GM23338 (cell line): ENCODE measurements at regions not wholly inside any gene's neighbourhood (a gene's known extent, or its start where the extent isn't known, plus 50 kb on each side); places are given as distances from the start of the nearest gene placed in this dataset.

ENCODE experiments used
- ATAC-seq: fragments of 200-7000 bp; cut with Tn5 transposase; 3 replicates; pipeline ENCODE4 v1.9.1; 2020
- DNase-seq: peaks from one replicate; pipeline ENCODE4 v3.0.0-alpha.2; 2015; ENCODE audit warnings: low spot score
- H2AFZ ChIP-seq: fragments of 200-600 bp; sonication (generic); 2 replicates; pipeline ENCODE4 v1.8.0; 2016; ENCODE audit warnings: antibody characterized with exemption, mild to moderate bottlenecking, moderate library complexity
- H3F3A ChIP-seq: fragments of 200-600 bp; sonication (generic); replicated peaks from 2 replicates; pipeline ENCODE4 v1.8.0; 2017; ENCODE audit warnings: antibody characterized with exemption, mixed run types, low read depth
- H3K27ac ChIP-seq: fragments of 200-600 bp; sonication (generic); 2 replicates; pipeline ENCODE4 v1.6.1; 2016; ENCODE audit warnings: low read depth
- H3K27me3 ChIP-seq: fragments of 200-600 bp; sonication (generic); 2 replicates; pipeline ENCODE4 v1.8.0; 2016; ENCODE audit warnings: mild to moderate bottlenecking, mixed run types, moderate library complexity; ENCODE audit not compliant: insufficient read depth
- H3K36me3 ChIP-seq: fragments of 200-600 bp; sonication (generic); 2 replicates; pipeline ENCODE4 v1.8.0; 2016; ENCODE audit warnings: mild to moderate bottlenecking; ENCODE audit not compliant: insufficient read depth
- H3K4me1 ChIP-seq: fragments of 200-600 bp; sonication (generic); 2 replicates; pipeline ENCODE4 v1.8.0; 2016; ENCODE audit warnings: mild to moderate bottlenecking, moderate library complexity; ENCODE audit not compliant: insufficient read depth
- H3K4me2 ChIP-seq: fragments of 200-600 bp; sonication (generic); 2 replicates; pipeline ENCODE4 v1.7.1; 2017; ENCODE audit warnings: mixed run types
- H3K4me3 ChIP-seq: fragments of 200-600 bp; sonication (generic); 2 replicates; pipeline ENCODE4 v1.6.1; 2016; ENCODE audit warnings: mixed run types
- H3K79me2 ChIP-seq: fragments of 200-600 bp; sonication (generic); replicated peaks from 2 replicates; pipeline ENCODE4 v1.8.0; 2017; ENCODE audit warnings: mild to moderate bottlenecking; ENCODE audit not compliant: insufficient read depth
- H3K9me2 ChIP-seq: fragments of 200-600 bp; sonication (generic); 2 replicates; pipeline ENCODE4 v1.8.0; 2017; ENCODE audit not compliant: insufficient read depth
- H4K20me1 ChIP-seq: fragments of 200-600 bp; sonication (generic); replicated peaks from 2 replicates; pipeline ENCODE4 v1.8.0; 2017; ENCODE audit warnings: mild to moderate bottlenecking; ENCODE audit not compliant: insufficient read depth
- H3K27ac Mint-ChIP-seq: 2 replicates; pipeline ENCODE4 v1.8.0; 2020; ENCODE audit warnings: inconsistent platforms, mild to moderate bottlenecking, moderate library complexity, mixed read lengths
- H3K27me3 Mint-ChIP-seq: 3 replicates; pipeline ENCODE4 v1.8.0; 2022; ENCODE audit warnings: low read depth, mild to moderate bottlenecking, moderate library complexity, mixed read lengths, inconsistent platforms; ENCODE audit not compliant: insufficient read depth, poor library complexity
- H3K36me3 Mint-ChIP-seq: 3 replicates; pipeline ENCODE4 v1.8.0; 2021; ENCODE audit warnings: low read depth, mild to moderate bottlenecking, inconsistent platforms, moderate library complexity, mixed read lengths
- H3K4me1 Mint-ChIP-seq: 3 replicates; pipeline ENCODE4 v1.8.0; 2020; ENCODE audit warnings: mild to moderate bottlenecking, inconsistent platforms, mixed read lengths
- H3K4me3 Mint-ChIP-seq: 3 replicates; pipeline ENCODE4 v1.8.0; 2021; ENCODE audit warnings: moderate library complexity, mild to moderate bottlenecking, inconsistent platforms, mixed read lengths
- H3K9me3 Mint-ChIP-seq: 3 replicates; pipeline ENCODE4 v1.8.0; 2020; ENCODE audit warnings: moderate library complexity, mild to moderate bottlenecking, inconsistent platforms, mixed read lengths
- NANOG ChIP-seq: IDR thresholded peaks from 2 replicates; pipeline ENCODE4 v1.6.1; 2016; ENCODE audit warnings: antibody characterized with exemption, borderline replicate concordance
- ZNF114 ChIP-seq: fragments of 250-450 bp; sonication (Bioruptor Pico); IDR thresholded peaks from 2 replicates; pipeline ENCODE4 v1.5.0; 2020; ENCODE audit warnings: mild to moderate bottlenecking, moderate library complexity
- ZNF331 ChIP-seq: fragments of 250-450 bp; sonication (Bioruptor Pico); IDR thresholded peaks from 2 replicates; pipeline ENCODE4 v1.5.0; 2020; ENCODE audit warnings: low read depth, mild to moderate bottlenecking, moderate library complexity
- ZNF462 ChIP-seq: fragments of 250-450 bp; sonication (Bioruptor Pico); IDR thresholded peaks from 2 replicates; pipeline ENCODE4 v1.5.0; 2020; ENCODE audit warnings: mild to moderate bottlenecking, moderate library complexity

GRCh38 chr11:104570078-104570701 is 328.1 kb downstream of the CASP12 start (continued):
- no peak for TF ChIP-seq ZNF462 (CRISPR knock-in tag)

GRCh38 chr11:104565583-104565961 is 332.7 kb downstream of the CASP12 start:
- H2AFZ ChIP-seq: peak overlapping the region; percentile 38; the same call in 1 of the 2 replicates
- Mint-ChIP-seq H3K4me3 (no peak overlapping the region), H3K27me3 (no peaks in the 10 kb centered on the region), H3K36me3 (peaks cover 19% of the 10 kb centered on the region), H3K27ac (no peak overlapping the region), H3K9me3 (peaks cover 20% of the 10 kb centered on the region), H3K4me1 (no peaks in the 10 kb centered on the region)
- H3K4me2 ChIP-seq: no peak overlapping the region
- H3K27ac ChIP-seq: no peak overlapping the region
- H3K36me3 ChIP-seq: no peaks in the 10 kb centered on the region
- no peaks in the 10 kb centered on the region for H3K27me3 ChIP-seq
- H3K4me1 ChIP-seq: no peaks in the 10 kb centered on the region
- H4K20me1 ChIP-seq: no peaks in the 10 kb centered on the region
- H3K9me2 ChIP-seq: no peaks in the 10 kb centered on the region
- H3K79me2 ChIP-seq: no peaks in the 10 kb centered on the region
- DNase-seq (no peak), ATAC-seq (no peak)
- TF ChIP-seq NANOG (no peak), ZNF331 (no peak), ZNF114 (CRISPR knock-in tag) (no peak)
- H3F3A ChIP-seq: no peaks in the 10 kb centered on the region
- H3K4me3 ChIP-seq: no peak overlapping the region
